ENCODE measurements at regions not wholly inside any gene's neighbourhood (a gene's known extent, or its start where the extent isn't known, plus 50 kb on each side); places are given as distances from the start of the nearest gene placed in this dataset.

GRCh38 chr10:124183617-124184016 is 90.2 kb upstream of the CHST15 start:
- DNase-seq (ENCODE audit: low spot score): no peak
- H3K4me3 ChIP-seq: no peak overlapping the region

GRCh38 chr10:124182088-124182541 is 88.7 kb upstream of the CHST15 start:
- no peak for DNase-seq (ENCODE audit: low spot score)
- peak overlapping the region in 1 of 2 donors; percentile 85 for H3K27ac ChIP-seq
- no peak overlapping the region for H3K4me3 ChIP-seq
- TF ChIP-seq CTCF (IDR thresholded peaks at IDR 0.05): no peak

More at GRCh38 chr10:124183617-124184016, 90.2 kb upstream of the CHST15 start:
- no peak for TF ChIP-seq CTCF (IDR thresholded peaks at IDR 0.05)
- no peak overlapping the region for H3K27ac ChIP-seq

- Histone ChIP-seq H3K4me3 (no peak overlapping the region), H3K27ac (peak overlapping the region in 1 of 2 donors; percentile 85)
- TF ChIP-seq CTCF (IDR thresholded peaks at IDR 0.05): no peak
- no peak for DNase-seq (ENCODE audit: low spot score)
Observed at GRCh38 chr10:124181656-124182055, 88.3 kb upstream of the CHST15 start.

GRCh38 chr10:124180947-124181549 is 87.7 kb upstream of the CHST15 start:
- H3K27ac ChIP-seq: peak overlapping the region in 1 of 2 donors; percentile 85
- DNase-seq (ENCODE audit: low spot score): no peak
- TF ChIP-seq CTCF (IDR thresholded peaks at IDR 0.05): no peak
- H3K4me3 ChIP-seq: no peak overlapping the region

GRCh38 chr10:124180044-124180745 is 86.8 kb upstream of the CHST15 start:
- DNase-seq (ENCODE audit: low spot score): no peak
- TF ChIP-seq CTCF (IDR thresholded peaks at IDR 0.05): no peak
- no peak overlapping the region for H3K27ac ChIP-seq
- H3K4me3 ChIP-seq: no peak overlapping the region

GRCh38 chr10:124179308-124180043 is 86.1 kb upstream of the CHST15 start:
- H3K4me3 ChIP-seq: no peak overlapping the region
- no peak overlapping the region for H3K27ac ChIP-seq
- DNase-seq (ENCODE audit: low spot score): no peak
- no peak for TF ChIP-seq CTCF (IDR thresholded peaks at IDR 0.05)

Measured in coronary artery (tissue), 2 donors.